HG02642 (cell line): ENCODE measurements at regions not wholly inside any gene's neighbourhood (a gene's known extent, or its start where the extent isn't known, plus 50 kb on each side); places are given as distances from the start of the nearest gene placed in this dataset.
"Not testable (repeated sequence)": the region's sequence is repeated elsewhere in the genome, so short reads cannot be mapped to it uniquely, and the experiment has no call there.

Experiments
- ATAC-seq: cut with Tn5 transposase; IDR thresholded peaks from one replicate; pipeline ENCODE4 v1.9.1; 2021; ENCODE audit warnings: mild to moderate bottlenecking; ENCODE audit not compliant: unreplicated experiment, poor library complexity

- ATAC-seq, result no peak
Observed at GRCh38 chr13:63516124-63516523, 2100.5 kb upstream of the PCDH20 start.

DNA sequence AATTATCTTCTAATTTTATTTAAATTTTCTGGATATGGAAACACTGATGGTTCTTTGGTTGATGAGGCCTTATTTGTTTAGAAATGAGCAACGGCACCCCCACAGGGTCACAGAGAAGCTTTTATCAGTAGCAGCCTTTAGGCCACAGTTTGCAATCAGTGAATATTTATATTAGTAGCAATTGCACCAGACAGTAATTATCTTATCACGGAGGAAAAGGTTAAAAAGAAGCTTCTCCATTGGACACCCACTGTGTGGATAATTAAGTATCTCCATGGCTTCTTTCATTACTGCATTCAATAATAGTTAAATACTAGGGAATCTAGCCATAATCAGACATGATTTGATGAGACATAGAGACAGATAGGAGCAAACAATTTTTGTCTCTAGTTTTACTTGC lies 2099.2 kb upstream of the PCDH20 start:
- no peak for ATAC-seq

GRCh38 chr13:63512095-63512494 lies 2096.4 kb upstream of the PCDH20 start:
- ATAC-seq, result no peak

GRCh38 chr13:63501702-63502101 lies 2086.1 kb upstream of the PCDH20 start:
- no peak for ATAC-seq

DNA sequence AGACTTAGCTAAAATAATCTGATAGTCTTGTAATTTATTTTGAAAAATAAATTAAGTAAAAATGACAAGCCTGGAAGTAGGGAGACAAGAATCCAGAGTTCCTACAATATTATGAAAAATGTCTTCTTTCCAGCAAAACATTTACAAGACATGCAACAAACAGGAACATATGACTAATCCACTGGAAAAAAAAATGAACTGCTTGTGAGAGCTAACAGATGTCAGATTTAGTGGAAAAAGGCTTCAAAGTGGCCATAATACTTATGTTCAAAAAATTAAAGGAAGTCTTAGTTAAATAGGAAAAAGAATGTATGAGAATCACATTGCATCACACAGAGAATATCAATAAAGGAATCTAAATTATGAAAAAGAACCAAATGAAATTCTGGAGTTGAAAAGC lies 2082.0 kb upstream of the PCDH20 start:
- ATAC-seq, result no peak

DNA sequence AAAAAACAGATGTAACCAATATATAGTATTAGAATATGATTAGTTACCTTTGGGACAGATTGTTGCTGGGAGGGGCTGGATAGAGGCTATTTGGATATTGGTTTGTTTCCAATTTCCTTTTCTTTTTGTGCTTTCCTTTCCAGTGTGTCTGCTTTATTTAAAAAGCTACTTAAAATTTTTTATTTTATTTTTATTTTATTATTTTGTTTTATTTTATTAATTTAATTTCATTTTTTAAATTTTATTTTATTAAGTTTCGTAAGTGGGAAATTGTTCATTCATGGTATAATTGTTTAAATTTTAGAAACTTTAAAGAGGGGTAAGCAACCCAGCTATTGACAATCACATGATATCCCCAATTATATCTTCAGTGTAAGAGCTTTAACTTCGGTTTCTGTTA lies 2077.0 kb upstream of the PCDH20 start:
- ATAC-seq, result no peak

- ATAC-seq, result no peak
Observed at GRCh38 chr13:63490149-63490548, 2074.5 kb upstream of the PCDH20 start.

DNA sequence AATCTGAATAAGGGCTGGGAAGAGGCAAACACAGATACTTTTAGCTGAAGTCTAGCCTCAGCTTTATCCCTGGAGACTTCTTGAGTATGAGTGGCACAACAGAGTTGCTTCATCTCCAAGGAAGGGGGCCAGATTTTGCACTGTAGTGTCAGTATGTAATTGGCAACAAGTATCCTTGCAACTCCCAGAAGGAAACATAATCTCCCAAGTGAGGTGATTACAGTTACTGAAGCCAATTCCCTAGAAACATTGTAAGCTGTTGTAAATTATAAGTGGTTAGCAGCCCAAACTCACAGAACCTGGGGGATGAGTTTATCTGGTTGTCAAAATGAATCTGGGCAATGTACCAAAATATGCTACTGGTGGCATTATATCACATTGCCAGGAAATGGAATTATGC lies 2065.7 kb upstream of the PCDH20 start:
- ATAC-seq, result no peak

- no peak for ATAC-seq
Observed at GRCh38 chr13:63472711-63473110, 2057.1 kb upstream of the PCDH20 start.

- peak; percentile 91 for ATAC-seq
Observed at GRCh38 chr13:63463782-63464610, 2048.3 kb upstream of the PCDH20 start.

DNA sequence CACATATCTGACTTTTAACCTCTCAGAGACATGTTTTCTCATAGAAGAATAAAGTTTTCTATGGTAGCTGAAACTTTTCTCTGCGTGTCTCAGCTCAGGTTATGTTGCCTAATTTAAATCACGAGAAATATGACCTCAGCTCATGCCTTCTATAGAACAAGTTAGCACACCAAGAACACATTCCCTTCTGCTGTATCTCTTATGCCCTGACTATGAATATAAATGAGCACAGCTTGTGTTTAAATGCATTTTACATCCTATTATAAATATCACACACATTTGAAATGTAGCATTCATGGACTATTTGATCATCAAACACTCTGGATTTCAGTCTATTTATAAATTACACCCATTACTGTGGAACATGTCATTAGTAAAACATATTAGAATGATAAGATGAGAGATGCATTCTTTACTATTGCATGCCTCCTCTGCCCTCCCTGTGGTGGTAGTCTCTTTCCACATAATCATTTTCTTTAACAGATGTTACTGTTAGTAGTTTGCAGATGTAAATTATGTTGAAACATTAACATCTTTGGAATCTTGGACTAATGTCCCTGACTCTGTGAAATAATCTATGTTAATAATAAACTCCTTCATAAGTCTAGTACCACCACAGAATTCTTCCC lies 2044.9 kb upstream of the PCDH20 start:
- no peak for ATAC-seq

GRCh38 chr13:63457186-63457585 lies 2041.5 kb upstream of the PCDH20 start:
- ATAC-seq, result no peak

GRCh38 chr13:63455938-63456337 lies 2040.3 kb upstream of the PCDH20 start:
- no peak for ATAC-seq

DNA sequence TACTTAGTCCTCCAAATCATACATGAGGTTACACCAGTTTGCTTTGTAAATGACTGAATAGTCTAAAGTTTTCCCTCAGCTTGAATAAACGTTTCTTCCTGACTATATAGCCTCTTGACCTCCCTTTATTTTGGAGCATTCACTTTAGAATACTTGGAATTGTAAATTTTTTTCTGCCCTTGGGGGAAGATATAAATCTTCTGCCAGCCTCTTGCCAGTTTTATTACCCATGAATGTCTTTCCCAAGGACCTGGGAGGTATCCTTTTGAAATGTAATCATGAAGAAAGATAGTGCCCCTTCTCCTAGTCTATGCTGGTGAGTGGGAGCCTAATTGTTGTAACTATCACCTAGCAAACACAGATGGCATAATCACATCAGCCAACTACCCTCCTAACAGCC lies 2033.9 kb upstream of the PCDH20 start:
- no peak for ATAC-seq

- no peak for ATAC-seq
Observed at GRCh38 chr13:63448692-63449091, 2033.0 kb upstream of the PCDH20 start.

DNA sequence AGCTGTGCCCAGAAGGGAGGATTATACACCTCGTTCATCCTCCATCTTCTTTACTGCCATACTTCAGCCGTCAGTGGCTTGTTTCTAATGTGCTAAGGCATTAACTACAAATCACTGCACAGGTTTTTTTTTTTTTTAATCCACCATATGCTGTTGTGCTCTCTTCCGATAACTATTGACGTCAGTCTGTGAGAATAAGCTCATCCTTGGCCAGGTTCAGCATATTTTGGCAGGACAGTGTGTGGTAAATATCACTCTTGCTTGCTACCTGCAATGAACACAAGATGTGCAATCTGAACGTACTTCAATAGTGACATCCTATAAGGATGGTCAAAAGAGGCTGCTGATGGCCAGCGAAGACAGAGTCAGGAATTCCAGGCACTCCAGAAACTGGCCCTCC lies 2030.7 kb upstream of the PCDH20 start:
- ATAC-seq, result no peak

- not testable (repeated sequence) for ATAC-seq
Observed at GRCh38 chr13:63444225-63444624, 2028.6 kb upstream of the PCDH20 start.

GRCh38 chr13:63438951-63439350 lies 2023.3 kb upstream of the PCDH20 start:
- ATAC-seq, result no peak

DNA sequence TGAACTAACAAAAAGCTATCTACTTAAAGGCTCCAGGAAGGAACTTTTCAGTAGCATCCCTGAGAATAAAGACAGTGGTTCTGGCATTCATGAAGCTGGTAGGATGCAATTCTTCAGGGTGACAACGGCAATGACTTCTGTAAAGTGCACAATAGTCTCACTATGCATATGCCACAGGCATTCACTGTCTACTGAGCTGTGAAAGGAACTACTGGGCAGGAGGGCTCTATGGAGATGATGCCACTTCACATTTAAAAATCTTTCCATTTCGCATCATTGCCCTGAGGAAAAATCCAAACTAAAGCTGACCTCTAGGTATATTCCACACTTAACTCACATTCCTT lies 2020.6 kb upstream of the PCDH20 start:
- no peak for ATAC-seq

DNA sequence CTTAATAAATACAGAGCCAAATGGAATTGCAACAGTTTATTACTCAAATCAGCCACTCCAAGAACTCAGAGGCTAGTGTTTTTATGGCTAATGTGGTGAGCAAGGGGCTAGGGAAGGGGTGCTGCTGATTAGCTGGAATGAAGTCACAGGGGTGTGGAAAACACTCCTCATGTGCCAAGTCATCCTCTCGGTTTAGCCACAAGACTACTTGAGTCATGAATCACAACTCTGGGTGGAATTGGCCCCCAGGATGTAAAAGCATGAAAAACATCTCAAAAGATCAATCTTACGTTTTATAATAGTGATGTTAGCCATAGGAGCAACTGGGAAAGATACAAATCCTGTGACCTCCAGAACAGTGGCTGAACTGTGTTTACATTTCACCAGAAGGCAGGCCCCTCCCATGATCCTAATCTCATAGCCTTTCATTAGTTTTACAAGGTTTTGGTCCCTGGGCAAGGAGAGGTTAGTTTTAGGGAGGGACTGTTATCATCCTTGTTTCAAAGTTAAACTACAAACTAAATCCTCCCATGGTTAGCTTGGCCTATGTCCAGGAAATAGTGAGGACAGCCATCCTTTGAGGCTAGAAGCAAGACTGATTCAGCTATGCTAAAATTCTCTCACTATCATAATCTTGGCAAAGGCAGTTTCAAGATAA lies 2020.1 kb upstream of the PCDH20 start:
- no peak for ATAC-seq

DNA sequence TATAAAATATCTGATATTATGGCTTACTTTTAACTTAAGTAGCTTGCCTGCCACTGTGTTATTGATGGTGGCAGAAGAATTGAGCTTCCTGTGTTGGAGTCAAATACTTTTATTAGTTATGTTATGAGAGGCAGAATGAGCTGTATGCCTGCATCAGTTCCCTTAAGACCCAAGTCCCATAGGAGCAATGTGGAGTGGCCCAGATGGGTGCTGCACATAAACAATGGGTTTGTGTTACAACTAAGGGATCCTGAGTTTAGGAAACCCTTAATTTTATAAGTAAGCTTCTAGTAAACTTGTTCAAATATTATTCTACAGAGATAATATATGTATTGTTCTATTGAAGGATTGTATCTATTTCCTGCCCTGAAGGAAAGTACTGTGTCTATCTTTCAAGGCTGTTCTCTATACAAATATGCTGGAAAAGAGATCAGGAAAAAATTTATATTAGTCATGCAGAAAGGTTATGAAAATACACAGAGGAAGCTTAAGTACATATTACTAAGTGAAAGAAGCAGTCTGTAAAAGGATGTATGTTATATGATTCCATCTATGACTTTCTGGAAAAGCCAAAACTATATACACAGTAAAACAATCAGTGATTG lies 2018.0 kb upstream of the PCDH20 start:
- ATAC-seq, result no peak
